ENCODE measurements at regions not wholly inside any gene's neighbourhood (a gene's known extent, or its start where the extent isn't known, plus 50 kb on each side); places are given as distances from the start of the nearest gene placed in this dataset.
"Not testable (repeated sequence)": the region's sequence is repeated elsewhere in the genome, so short reads cannot be mapped to it uniquely, and the experiment has no call there.

- no peak for DNase-seq
These were observed 60.8 kb upstream of the UNC93A start for GRCh38 chr6:167230288-167230687.

- DNase-seq = no peak
These were observed 58.8 kb upstream of the UNC93A start for GRCh38 chr6:167232356-167232755.

GRCh38 chr6:167233490-167233889 is 57.6 kb upstream of the UNC93A start:
- no peak for DNase-seq

- not testable (repeated sequence) for DNase-seq
These were observed 56.5 kb upstream of the UNC93A start for GRCh38 chr6:167234576-167234975.

- no peak for DNase-seq
These were observed 56.1 kb upstream of the UNC93A start for GRCh38 chr6:167235005-167235404.

GRCh38 chr6:167235421-167236238 is 55.5 kb upstream of the UNC93A start:
- no peak for DNase-seq

GRCh38 chr6:167236239-167236571 is 54.9 kb upstream of the UNC93A start:
- DNase-seq = no peak

GRCh38 chr6:167237438-167238145 is 53.5 kb upstream of the UNC93A start:
- DNase-seq = no peak

- peak; percentile 61 for DNase-seq
These were observed 52.9 kb upstream of the UNC93A start for GRCh38 chr6:167238146-167238693.

GRCh38 chr6:167238694-167239467 is 52.2 kb upstream of the UNC93A start:
- DNase-seq = peak; percentile 37

GRCh38 chr6:167239470-167239869 is 51.6 kb upstream of the UNC93A start:
- DNase-seq = not testable (repeated sequence)

GRCh38 chr6:167240034-167240541 is 51.0 kb upstream of the UNC93A start:
- DNase-seq = no peak
